DND-41 (cell line): ENCODE measurements at regions not wholly inside any gene's neighbourhood (a gene's known extent, or its start where the extent isn't known, plus 50 kb on each side); places are given as distances from the start of the nearest gene placed in this dataset.

Source experiments
- EZH2 ChIP-seq: IDR thresholded peaks from 3 replicates; pipeline ENCODE4 v1.6.1; 2012; ENCODE audit warnings: borderline replicate concordance, low read depth, mild to moderate bottlenecking, moderate library complexity, low read length, inconsistent platforms; ENCODE audit not compliant: severe bottlenecking
- TF ChIP-seq, protein P1 (sequence below): IDR thresholded peaks from 2 replicates; pipeline ENCODE4 v1.5.1; 2012; ENCODE audit warnings: borderline replicate concordance, low read length, moderate library complexity, mild to moderate bottlenecking; ENCODE audit not compliant: poor library complexity, severe bottlenecking; ENCODE audit errors: extremely low read depth

DNA sequence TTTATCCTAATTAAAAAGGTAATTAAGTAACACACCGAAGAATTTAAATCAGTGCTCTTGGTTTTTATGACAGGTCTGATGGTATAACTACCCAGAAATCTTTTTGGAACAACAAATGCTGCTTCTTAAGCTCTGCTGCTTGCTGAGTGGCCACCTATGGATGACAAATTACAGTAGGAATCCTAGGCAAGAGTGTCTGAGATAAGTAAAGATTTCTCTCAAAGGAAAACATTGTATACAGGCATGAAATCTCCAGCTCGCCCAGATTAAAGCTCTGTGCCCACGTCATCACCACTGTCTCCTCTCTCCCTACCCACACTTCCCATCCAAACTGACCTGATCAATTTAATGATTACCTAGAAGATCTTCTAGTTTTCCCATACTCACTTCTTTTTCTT is 1083.0 kb upstream of the MAP3K7 start:
- TF ChIP-seq EZH2: no peak
- TF ChIP-seq, protein P1, sequence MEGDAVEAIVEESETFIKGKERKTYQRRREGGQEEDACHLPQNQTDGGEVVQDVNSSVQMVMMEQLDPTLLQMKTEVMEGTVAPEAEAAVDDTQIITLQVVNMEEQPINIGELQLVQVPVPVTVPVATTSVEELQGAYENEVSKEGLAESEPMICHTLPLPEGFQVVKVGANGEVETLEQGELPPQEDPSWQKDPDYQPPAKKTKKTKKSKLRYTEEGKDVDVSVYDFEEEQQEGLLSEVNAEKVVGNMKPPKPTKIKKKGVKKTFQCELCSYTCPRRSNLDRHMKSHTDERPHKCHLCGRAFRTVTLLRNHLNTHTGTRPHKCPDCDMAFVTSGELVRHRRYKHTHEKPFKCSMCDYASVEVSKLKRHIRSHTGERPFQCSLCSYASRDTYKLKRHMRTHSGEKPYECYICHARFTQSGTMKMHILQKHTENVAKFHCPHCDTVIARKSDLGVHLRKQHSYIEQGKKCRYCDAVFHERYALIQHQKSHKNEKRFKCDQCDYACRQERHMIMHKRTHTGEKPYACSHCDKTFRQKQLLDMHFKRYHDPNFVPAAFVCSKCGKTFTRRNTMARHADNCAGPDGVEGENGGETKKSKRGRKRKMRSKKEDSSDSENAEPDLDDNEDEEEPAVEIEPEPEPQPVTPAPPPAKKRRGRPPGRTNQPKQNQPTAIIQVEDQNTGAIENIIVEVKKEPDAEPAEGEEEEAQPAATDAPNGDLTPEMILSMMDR: no peak
